ENCODE measurements at regions not wholly inside any gene's neighbourhood (a gene's known extent, or its start where the extent isn't known, plus 50 kb on each side); places are given as distances from the start of the nearest gene placed in this dataset.

DNA sequence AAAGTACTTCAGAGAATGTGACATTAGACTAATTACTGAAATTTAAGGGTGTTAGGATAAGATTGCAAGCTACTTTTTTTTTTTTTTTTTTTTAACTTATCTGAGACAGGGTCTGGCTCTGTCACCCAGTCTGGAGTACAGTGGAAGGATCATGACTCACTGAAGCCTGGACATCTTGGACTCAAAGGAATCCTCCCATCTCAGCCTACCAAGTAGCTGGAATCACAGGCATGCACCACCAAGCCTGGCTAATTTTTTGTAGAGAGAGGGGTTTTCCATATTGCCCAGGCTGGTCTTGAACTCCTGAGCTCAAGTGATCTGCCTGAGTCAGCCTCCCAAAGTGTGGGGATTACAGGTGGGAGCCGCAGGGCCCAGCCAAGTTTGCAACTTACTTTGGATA lies 1246.0 kb upstream of the ZEB2 start:
- TF ChIP-seq, protein P1, sequence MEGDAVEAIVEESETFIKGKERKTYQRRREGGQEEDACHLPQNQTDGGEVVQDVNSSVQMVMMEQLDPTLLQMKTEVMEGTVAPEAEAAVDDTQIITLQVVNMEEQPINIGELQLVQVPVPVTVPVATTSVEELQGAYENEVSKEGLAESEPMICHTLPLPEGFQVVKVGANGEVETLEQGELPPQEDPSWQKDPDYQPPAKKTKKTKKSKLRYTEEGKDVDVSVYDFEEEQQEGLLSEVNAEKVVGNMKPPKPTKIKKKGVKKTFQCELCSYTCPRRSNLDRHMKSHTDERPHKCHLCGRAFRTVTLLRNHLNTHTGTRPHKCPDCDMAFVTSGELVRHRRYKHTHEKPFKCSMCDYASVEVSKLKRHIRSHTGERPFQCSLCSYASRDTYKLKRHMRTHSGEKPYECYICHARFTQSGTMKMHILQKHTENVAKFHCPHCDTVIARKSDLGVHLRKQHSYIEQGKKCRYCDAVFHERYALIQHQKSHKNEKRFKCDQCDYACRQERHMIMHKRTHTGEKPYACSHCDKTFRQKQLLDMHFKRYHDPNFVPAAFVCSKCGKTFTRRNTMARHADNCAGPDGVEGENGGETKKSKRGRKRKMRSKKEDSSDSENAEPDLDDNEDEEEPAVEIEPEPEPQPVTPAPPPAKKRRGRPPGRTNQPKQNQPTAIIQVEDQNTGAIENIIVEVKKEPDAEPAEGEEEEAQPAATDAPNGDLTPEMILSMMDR (IDR thresholded peaks at IDR 0.05), result no peak
- TF ChIP-seq POLR2A (IDR thresholded peaks at IDR 0.05), result no peak
